Femur (tissue), 1 donor: ENCODE measurements at regions not wholly inside any gene's neighbourhood (a gene's known extent, or its start where the extent isn't known, plus 50 kb on each side); places are given as distances from the start of the nearest gene placed in this dataset.
"Not testable (repeated sequence)": the region's sequence is repeated elsewhere in the genome, so short reads cannot be mapped to it uniquely, and the experiment has no call there.

Source experiments
- DNase-seq: peaks from one replicate; pipeline ENCODE4 v3.0.0-alpha.2; 2017

DNA sequence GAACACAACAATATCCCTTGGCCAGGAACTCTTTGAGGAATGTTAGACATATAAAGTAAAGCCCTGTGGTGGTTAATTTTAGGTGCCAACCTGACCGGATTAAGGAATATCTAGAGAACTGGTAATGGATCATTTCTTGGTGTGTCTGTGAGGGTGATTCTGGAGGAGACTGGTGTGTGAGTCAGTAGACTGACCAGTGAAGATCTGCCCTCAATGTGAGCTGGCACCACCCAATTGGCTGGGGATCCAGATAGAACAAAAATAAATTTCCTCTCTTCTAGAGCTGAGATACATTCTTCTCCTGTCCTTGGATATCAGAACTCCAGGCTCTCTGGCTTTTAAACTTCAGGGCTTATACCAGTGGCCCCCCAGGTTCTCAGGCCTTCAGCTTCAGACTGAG lies 56.2 kb upstream of the TNPO1 start:
- DNase-seq, result no peak

DNA sequence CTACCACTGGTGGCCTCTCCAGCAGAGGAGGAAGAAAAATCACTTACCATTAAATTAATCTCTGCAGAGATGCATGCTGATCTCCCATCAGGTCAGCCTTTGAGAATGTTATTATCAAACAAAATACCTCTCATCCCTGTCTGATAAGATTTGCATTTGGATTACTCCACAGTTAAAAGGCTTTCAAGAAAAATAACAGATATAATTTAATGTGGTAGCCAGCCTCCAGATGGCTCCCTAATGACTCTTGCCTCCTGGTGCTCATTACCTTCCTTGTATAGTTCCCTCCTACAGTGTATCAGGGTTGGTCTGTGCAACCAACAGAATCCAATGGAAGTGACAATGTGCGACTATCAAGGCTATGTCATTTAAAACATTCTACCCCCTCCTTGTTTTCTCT lies 63.6 kb upstream of the TNPO1 start:
- DNase-seq, result no peak

DNA sequence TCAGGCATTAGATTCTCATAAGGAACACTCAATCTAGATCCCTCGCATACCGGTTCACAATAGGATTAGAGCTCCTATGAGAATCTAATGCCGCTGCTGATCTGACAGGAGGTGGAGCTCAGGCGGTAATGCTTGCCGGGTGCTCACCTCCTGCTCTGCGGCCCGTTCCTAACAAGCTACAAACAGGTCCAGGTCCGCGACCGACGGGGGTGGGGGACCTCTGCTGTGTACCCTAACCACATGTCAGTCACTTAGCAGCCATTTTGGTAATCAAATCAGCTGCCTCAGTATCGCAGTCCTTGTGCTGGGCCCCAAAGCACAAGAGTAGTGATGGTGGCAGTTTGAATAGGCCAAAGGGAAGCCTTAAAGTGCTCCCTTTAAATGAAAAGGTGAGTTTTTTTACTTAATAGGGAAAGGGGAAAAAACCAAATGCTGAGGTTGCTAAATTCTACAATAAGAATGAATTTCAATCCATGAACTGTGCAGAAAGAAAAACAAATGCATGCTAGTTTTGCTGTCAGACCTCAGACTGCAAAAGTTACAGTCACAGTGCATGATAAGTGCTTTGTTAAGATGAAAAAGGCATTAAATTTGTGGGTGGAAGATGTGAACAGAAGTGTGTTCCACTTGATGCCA lies 67.0 kb upstream of the TNPO1 start:
- no peak for DNase-seq

DNA sequence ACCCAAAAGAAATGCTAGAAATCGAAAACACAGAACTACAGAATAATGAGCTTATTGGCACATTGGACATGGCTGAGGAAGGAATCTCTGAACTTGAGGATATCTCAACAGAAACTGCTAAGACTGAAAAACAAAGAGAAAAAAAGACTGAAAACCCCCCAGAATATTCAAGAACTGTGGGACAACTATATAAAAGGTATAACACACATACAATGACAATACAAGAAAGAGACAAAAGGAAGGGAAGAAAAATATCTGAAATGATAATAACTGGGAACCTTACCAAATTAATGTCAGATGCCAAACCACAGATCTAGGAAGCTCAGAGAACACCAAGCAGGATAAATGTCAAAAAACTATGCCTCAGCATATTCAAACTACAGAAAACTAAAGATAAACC lies 68.6 kb upstream of the TNPO1 start:
- DNase-seq, result no peak

DNA sequence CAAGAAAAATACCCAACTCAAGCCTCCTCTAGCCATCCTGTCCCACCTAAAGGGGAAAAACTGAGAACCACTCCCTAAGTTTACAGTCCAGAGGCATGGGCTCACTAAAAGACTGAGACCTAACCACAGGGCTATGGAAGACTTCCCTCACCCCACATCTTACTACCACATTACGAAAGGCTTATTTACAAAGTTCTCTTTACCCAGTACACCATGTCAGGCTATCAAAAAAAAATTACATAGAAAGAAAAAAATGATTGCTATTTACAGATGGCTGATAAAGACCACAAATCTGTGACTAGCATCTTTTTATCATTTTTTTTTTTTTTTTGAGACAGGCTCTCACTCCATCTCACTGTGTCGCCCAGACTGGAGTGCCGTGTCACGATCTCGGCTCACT lies 69.7 kb upstream of the TNPO1 start:
- DNase-seq, result no peak

DNA sequence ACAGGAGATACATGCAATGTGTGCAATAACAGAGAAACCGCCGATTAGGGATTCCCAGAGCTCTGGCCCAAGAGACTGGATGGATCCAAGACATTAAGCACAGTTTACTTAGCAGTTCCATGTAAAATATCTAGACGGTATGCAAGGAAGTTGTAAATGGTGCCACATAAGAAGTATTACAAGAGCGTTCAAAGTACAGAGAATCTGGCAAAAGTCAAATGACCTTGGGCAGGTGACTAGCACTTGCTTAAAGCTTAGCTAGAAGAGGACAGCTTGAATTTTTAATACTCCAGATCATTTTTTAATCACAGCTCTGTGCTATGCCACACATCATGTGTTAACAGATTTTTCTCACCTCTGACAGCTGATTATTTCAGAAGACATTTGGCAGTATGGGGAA lies 72.3 kb upstream of the TNPO1 start:
- DNase-seq, result no peak

DNA sequence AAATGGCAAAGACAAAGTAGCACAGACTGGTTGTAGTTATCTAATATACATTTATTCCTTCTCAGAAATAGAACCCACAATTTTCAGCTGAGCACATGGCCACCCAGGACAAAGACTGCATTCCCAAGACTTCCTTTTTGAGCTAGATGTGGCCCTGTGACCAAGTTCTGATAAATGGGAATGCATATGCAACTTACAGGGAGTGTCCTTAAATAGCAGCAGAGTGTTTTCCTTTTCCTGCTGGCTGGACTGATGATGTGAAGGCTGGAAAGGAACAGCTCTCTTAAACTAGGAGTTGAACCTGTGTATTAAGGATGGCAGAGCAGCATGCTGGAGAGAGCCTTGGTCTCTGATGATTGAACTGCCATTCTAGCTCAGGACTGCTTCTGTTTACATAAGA lies 74.7 kb upstream of the TNPO1 start:
- no peak for DNase-seq

DNA sequence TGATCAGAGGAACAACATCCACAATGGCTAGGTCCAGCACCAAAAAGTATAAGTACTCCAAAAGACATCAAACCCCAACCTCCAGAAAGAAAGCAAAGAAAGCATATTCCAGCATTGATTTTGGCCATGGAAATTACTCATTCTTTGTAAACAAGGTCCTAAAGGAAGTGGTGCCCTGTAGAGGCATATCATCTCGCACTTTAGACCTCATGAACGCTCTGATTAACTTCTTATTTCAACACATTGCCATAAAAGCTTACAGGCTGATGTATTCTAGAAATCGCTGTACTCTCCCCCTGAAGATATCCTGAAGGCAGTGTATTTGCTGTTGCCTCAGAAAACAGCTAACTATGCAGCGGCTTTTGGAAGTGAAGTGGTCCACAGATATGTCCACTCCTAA lies 82.7 kb upstream of the TNPO1 start:
- DNase-seq, result no peak

DNA sequence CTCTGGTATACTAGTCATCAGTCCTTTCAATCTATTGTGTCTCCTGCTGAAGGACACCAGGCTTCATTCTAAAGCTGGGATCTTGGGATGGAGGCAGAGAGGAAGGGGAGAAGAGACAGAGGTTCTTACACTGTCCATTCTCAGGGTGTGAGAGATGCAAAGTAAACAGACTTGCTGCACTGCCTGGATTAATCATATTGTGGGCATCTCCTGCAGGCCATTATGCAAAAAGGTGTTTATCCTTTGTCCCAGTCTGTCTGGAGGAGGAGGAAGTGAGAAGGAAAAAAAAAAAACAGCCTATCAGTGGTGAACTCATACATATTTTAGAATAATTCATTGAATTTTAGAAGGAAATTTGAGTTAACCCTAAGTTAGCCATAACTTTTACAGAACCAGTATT lies 92.9 kb upstream of the TNPO1 start:
- no peak for DNase-seq

DNA sequence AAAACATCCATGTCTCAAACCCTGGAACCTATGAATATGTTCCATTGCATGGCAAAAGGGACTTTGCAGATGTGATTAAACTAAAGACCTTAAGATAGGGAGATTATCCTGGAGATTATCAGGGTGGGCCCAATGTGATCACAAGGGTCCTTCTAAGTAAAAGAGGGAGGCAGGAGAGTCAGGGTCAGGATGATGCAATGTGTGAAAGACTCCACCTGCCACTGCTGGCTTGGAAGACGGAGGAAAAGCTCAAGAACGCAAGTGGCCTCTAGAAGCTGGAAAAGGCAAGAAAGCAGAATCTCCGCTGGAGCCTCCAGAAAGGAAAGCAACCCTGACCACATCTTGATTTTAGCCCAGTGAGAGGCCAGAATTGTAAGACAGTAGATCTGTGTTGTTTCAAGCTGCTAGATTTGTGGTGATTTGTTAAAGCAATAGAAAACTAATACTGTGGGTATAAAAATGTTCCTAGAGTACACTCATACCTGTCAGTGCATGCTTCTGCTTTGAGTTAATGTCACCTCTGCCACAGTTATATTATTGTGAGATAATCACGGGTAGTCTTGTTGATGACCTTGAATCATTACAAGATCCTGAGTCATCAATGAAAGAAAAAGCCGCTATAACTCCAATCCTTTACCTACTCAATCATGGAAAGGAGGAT lies 93.5 kb upstream of the TNPO1 start:
- no peak for DNase-seq

DNA sequence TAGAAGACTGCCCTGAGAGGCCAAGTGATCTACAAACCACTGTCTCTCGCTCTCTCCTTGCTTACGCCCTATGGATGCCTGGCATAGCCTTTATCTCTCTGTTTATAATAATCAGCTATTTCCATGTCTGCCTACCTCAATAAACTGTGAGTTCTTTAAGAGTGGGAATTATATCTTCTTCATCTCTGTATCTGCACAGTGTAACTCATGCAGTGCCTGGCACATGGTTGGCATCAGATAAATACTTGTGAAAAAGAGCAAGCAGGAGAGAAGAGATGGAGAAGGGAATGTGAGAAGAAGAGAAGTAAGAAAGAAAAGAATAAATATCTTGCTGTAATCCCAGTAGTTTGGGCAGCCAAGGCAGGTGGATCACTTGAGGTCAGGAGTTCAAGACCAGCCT lies 94.6 kb upstream of the TNPO1 start:
- no peak for DNase-seq

DNA sequence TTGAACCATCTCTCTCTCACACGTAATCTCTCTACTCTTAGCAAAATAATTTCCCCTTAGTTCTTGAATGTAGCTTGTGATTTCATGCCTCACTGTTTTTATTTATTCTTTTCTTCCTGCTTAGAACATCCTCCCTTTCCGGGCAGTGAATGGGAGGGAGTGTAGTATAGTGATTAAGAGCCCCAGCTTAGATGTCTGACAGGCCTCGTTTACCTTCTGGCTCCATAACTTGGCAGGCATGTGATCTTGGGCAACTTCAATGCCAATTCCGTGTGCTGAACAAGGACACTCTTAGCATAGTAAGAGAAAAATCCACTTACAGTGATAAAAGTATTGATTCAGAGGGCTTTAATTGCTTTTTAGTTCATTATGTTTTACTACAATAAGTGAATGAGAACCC lies 96.3 kb upstream of the TNPO1 start:
- no peak for DNase-seq

DNA sequence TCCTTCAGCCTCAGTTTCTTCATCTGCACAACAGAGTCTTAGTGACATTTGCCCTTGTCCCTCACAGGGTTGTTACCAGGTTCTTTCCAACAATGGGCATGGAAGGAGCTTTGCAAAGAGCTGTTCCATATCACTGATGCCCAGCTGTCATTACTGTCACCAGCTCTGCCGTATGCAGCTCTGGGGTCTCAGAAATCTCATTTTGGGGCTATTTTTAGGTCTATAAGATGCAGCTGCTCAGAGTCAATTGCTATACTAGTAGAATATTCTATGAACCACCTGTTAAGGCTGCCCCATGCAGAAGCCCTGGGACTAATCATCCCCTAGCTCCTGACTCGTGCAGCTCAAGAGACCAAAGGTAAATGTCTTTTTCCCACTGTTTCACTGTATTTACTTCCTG lies 105.1 kb upstream of the TNPO1 start:
- no peak for DNase-seq

DNA sequence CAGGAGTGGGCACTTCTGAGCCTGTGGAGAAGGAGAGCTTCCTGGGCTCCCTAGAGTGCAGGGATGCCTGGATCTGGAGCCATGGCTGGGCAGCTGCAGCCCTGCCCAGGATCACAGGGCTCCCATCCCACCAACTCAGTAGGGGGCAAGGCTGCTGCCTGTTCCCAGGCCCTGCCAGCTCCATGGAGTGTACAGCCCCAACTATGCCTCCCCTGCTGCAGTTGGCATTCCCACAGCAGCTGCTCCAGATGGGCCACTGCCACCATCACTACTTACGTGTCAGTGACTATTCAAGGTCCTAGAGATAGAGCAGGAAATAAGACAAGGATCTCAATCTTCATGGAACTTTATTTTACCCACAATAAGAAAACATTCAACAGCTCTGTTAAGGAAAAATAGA lies 107.1 kb upstream of the TNPO1 start:
- DNase-seq, result peak; percentile 29

DNA sequence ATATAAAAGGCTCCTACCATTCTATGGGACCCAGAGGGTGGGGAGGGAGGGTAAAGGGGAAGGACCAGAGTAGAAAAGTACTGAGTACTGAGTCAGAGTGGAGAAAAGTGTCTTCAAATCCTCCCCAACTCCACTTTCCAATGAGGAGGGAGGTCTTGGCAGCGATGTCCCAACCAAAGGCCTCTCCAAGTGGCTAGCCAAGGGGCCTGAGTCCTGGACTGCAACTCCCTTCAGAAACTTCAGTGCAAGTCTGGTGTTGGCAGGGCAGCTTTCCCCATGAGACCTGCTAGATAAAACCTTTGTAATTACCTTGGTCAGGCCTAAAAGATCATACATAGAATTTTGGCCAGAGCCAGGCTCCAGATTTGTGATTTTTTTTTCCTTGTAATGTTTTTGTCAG lies 111.3 kb upstream of the TNPO1 start:
- DNase-seq, result no peak

DNA sequence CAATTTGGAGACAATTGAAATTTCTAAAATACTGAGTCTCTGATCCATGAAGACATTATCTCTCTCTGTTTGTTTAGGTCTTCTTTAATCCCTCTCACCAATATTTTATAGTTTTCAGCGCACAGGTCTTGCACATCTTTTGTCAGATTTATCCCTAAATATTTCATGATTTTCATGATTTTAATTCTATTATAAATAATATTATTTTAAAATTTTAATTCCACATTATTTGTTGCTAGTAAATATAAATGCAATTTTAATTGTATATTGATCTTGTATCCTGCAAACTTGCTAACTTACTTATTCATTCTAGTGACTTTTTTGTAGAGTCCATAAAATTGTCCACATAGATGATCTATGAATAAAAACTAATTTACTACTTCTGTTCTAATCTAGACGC lies 112.6 kb upstream of the TNPO1 start:
- DNase-seq, result no peak

DNA sequence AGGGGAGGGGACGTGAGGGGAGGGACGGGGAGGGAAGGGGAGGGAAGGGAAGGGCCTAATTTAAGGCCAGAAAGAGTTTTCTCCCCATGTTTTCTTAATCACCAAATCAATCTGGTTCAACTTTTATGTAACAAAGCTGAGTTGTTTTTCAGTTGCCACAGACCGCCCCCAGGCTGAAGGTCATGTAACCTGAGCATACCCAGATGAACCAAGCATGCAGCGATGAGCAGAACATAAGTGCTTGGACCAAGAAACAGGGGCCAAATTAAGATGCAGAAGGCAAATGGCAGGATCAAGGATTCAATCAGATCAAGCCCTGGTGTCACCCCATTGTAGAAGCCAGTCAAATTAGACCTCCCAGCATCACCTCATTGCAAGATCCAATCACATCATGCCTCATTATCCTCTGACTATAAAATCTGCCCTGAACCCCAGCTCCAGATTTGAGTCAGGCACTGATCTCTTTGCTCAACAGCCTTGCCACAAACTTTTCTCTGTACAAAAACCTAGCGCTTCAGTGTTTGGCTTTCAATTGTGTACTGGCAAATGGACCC lies 113.5 kb upstream of the TNPO1 start:
- DNase-seq, result no peak

DNA sequence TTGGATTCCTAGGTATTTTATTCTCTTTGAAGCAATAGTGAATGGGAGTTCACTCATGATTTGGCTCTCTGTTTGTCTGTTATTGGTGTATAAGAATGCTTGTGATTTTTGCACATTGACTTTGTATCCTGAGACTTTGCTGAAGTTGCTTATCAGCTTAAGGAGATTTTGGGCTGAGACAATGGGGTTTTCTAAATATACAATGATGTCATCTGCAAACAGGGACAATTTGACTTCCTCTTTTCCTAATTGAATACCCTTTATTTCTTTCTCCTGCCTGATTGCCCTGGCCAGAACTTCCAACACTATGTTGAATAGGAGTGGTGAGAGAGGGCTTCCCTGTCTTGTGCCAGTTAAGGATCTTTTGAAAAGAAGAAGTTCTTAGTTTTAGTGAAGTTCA lies 114.4 kb upstream of the TNPO1 start:
- DNase-seq, result not testable (repeated sequence)

DNA sequence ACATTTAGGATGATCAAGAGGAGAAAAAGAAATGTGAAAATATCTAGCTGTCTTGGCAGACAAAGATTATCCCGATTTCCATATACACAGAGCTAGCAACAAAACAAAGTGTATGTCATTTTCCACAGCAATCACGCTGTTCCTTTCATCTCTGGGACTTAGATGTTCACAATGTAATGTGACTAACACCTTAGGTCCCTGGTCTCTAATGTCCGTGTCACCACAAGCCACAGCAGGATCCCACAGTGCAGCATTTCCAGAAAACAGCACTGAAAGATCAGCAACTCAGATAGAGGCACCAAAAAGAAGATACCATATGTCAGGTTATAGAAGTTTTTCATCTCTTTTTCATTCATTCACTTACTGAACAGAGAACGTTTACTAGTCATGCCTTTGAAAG lies 118.0 kb upstream of the TNPO1 start:
- DNase-seq, result no peak

DNA sequence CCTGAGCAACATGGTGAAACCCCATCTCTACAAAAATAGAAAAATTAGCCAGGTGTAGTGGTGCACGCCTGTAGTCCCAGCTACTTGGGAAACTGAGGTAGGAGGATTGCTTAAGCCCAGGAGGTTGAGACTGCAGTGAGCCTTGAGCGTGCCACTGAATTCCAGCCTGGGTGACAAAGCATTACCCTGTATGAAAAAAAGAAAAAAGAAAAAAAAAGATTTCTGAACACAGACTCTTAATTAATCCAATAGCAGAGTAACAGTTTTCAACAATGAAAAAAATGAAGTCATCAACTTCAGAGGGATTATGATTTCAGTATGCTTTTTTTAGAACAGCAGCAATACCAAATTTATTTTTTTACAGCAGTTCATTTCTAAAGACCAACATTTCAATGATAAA lies 118.8 kb upstream of the TNPO1 start:
- DNase-seq, result no peak

DNA sequence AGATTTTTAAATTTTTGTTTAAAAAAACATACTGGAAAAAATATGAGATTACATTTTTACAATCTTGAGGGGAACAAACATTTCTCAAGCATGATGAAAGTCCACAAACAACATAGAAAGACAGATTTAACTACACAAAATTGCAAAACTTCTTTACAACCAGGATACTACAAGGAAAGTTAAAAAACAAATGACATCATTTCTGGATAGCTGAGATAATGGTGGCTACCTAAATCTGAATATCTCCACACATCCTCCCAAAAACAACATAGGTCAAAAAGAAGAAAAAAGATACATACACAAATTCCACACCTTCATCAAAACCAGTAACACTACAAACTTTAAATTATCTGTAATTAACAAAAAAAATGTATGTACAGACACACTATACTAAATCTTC lies 120.8 kb upstream of the TNPO1 start:
- no peak for DNase-seq

DNA sequence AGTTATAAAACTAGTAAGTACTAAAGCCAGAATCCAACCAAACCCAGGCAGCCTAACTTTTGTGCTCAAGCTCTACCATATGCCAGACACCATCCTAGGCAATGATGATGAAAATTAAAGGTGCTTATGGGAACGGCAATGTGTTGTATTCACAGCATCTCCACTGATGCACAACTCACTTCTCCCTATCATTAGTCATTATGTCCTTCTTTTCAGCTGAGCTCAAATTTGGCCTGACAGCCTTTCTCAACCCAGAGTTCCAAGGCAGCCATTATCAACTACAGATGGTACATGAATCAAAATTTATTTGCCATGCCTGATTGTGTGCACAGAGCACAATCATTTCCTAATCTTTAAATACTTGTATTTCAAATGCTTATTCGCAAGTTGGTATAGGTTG lies 121.6 kb upstream of the TNPO1 start:
- DNase-seq, result no peak

DNA sequence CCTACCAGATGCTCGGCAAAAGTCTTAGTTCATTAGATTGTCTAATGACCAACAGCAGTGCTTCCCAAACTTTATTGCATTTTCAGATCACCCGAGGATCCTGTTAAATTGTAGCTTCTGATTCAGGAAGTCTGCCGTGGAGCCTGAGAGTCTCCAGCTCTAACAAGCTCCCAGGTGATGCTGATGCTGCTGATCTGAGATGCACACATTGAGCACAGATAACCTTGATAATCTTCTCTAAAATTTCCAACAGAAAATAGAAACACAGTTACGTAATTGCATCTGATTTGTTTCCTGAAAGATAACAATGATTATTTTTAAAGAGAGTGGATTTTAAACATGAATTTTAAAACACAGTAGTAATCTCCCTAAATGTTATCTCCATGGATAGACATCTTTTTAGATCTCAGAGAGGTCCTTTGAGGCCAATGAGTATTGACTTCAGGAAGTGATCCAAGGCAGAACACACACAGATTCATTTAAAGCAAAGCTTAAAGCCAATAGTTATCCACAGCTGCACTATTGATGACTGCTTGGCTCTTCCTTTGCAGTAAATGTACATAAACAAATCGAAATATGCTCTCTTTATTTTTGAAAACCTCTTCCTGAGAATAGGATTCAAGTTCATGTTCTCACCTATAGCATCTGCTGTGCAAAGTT lies 122.8 kb upstream of the TNPO1 start:
- no peak for DNase-seq

DNA sequence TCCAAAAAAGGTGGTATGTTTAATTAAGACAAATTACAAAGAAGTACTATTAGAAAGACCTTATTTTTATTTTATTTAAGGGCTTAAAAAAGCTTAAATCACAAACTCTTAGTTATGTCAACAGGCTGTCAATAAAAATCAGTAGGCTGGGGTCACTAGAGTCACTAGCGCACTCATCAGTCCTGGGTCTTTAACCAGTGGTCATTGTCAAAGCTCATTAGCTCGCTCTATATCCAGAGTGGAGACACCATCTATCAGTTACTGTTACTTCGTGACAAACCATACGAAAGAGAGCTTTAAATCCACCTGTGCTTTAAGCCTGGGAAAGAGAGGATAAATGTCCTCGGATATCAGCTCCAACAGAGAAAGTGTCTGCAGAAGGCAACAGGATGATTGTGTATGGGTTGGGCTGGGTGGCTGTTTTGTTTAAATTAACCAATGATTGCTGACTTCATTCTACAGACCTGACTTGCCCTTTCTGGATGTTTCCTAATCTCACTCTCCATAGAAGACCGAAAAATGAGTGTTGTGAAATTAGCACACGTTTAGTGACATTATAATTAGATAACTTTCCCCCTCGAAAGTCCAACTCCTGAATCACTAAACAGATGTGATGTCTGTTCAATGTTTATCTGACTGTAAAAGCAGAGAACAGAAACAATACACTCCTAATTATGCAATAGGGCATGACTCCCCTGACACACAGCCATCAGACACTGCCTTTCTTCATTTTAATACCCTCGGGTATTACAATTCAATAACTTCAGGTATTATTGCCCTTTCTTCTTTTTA lies 123.6 kb upstream of the TNPO1 start:
- no peak for DNase-seq
